ENCODE measurements at regions not wholly inside any gene's neighbourhood (a gene's known extent, or its start where the extent isn't known, plus 50 kb on each side); places are given as distances from the start of the nearest gene placed in this dataset.

GRCh38 chr5:93331241-93331640, 249.8 kb downstream of the NR2F1-AS1 start:
- Histone ChIP-seq H3K27me3 (ENCODE audit: insufficient read depth, low read length) (no peaks in the 10 kb centered on the region), H3K36me3 (ENCODE audit: insufficient read depth, low read length) (no peaks in the 10 kb centered on the region), H3K9me3 (ENCODE audit: low read depth, low read length) (no peaks in the 10 kb centered on the region), H3K27ac (ENCODE audit: low read depth, low read length) (no peak overlapping the region), H4K20me1 (ENCODE audit: insufficient read depth, low read length) (no peaks in the 10 kb centered on the region), H3K79me2 (ENCODE audit: insufficient read depth, low read length) (no peaks in the 10 kb centered on the region), H3K4me3 (ENCODE audit: insufficient read depth, low read length) (no peak overlapping the region), H2AFZ (ENCODE audit: low read length) (no peak overlapping the region), H3K4me1 (ENCODE audit: insufficient read depth, low read length) (peaks cover under 1% of the 10 kb centered on the region), H3K4me2 (ENCODE audit: insufficient read depth, low read length) (no peak overlapping the region)
- no peak for DNase-seq (ENCODE audit: insufficient read length, low spot score, missing footprints)
- TF ChIP-seq, protein P1, sequence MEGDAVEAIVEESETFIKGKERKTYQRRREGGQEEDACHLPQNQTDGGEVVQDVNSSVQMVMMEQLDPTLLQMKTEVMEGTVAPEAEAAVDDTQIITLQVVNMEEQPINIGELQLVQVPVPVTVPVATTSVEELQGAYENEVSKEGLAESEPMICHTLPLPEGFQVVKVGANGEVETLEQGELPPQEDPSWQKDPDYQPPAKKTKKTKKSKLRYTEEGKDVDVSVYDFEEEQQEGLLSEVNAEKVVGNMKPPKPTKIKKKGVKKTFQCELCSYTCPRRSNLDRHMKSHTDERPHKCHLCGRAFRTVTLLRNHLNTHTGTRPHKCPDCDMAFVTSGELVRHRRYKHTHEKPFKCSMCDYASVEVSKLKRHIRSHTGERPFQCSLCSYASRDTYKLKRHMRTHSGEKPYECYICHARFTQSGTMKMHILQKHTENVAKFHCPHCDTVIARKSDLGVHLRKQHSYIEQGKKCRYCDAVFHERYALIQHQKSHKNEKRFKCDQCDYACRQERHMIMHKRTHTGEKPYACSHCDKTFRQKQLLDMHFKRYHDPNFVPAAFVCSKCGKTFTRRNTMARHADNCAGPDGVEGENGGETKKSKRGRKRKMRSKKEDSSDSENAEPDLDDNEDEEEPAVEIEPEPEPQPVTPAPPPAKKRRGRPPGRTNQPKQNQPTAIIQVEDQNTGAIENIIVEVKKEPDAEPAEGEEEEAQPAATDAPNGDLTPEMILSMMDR (IDR thresholded peaks at IDR 0.05; ENCODE audit: extremely low read depth, low read depth, low read length) = no peak

DNA sequence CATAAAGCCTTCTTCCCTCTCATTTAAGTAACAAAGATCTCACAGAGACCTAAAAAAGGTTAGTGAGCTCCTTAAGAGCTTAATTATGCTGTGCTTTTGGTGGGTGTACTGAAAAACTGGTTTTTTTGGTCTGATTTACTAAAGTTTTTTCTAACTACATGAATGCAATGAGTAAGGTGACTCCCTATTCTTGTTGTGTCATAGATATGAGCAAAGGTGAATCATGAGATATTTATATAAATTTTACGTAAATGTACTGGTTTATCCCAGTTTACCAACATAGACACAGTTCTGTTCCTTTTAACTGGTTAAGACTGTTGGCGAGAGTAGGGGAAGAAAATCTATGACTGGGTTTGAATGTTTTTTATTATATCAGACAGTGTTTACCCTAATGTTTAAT, 250.5 kb downstream of the NR2F1-AS1 start:
- no peak for DNase-seq (ENCODE audit: insufficient read length, low spot score, missing footprints)

GRCh38 chr5:93329756-93330155, 251.3 kb downstream of the NR2F1-AS1 start:
- TF ChIP-seq, protein P1 (IDR thresholded peaks at IDR 0.05; ENCODE audit: extremely low read depth, low read depth, low read length) = no peak
- Histone ChIP-seq H3K27me3 (ENCODE audit: insufficient read depth, low read length) (no peaks in the 10 kb centered on the region), H3K36me3 (ENCODE audit: insufficient read depth, low read length) (no peaks in the 10 kb centered on the region), H3K4me3 (ENCODE audit: insufficient read depth, low read length) (no peak overlapping the region), H3K9me3 (ENCODE audit: low read depth, low read length) (no peaks in the 10 kb centered on the region), H2AFZ (ENCODE audit: low read length) (no peak overlapping the region), H3K4me1 (ENCODE audit: insufficient read depth, low read length) (no peaks in the 10 kb centered on the region), H3K27ac (ENCODE audit: low read depth, low read length) (no peak overlapping the region), H3K4me2 (ENCODE audit: insufficient read depth, low read length) (no peak overlapping the region), H4K20me1 (ENCODE audit: insufficient read depth, low read length) (no peaks in the 10 kb centered on the region), H3K79me2 (ENCODE audit: insufficient read depth, low read length) (no peaks in the 10 kb centered on the region)
- no peak for DNase-seq (ENCODE audit: insufficient read length, low spot score, missing footprints)

More for the DNA sequence above, 250.5 kb downstream of the NR2F1-AS1 start:
- no peak overlapping the region for H3K4me2 ChIP-seq (ENCODE audit: insufficient read depth, low read length)
- H3K27ac ChIP-seq (ENCODE audit: low read depth, low read length) = no peak overlapping the region
- no peaks in the 10 kb centered on the region for H3K79me2 ChIP-seq (ENCODE audit: insufficient read depth, low read length)
- H3K4me3 ChIP-seq (ENCODE audit: insufficient read depth, low read length) = no peak overlapping the region
- no peaks in the 10 kb centered on the region for H3K27me3 ChIP-seq (ENCODE audit: insufficient read depth, low read length)
- peak overlapping the region; percentile 40 for H2AFZ ChIP-seq (ENCODE audit: low read length)
- H3K9me3 ChIP-seq (ENCODE audit: low read depth, low read length) = no peaks in the 10 kb centered on the region
- no peaks in the 10 kb centered on the region for H3K36me3 ChIP-seq (ENCODE audit: insufficient read depth, low read length)
- H4K20me1 ChIP-seq (ENCODE audit: insufficient read depth, low read length) = no peaks in the 10 kb centered on the region
- TF ChIP-seq, protein P1 (IDR thresholded peaks at IDR 0.05; ENCODE audit: extremely low read depth, low read depth, low read length) = no peak
- H3K4me1 ChIP-seq (ENCODE audit: insufficient read depth, low read length) = no peaks in the 10 kb centered on the region

DNA sequence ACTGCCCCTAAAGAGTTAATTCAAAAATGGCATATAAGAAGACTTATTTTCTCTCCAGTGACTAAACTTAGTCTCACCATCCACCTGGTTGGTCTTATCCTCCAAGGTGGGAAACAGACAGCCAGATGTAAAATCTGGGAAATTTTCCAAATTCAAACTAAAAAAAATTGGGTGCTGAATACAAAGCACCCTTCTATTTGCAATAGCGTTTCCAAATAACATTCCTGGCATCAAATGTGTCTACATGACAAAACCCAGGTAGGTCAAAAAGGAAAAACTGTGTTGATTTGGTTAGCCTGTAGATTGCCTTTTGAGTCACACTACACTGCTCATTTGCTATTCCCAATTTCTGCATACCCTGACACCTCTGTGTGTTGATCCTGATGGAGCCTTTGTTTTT, 252.2 kb downstream of the NR2F1-AS1 start:
- Histone ChIP-seq H2AFZ (ENCODE audit: low read length) (no peak overlapping the region), H3K4me3 (ENCODE audit: insufficient read depth, low read length) (no peak overlapping the region), H3K4me1 (ENCODE audit: insufficient read depth, low read length) (no peaks in the 10 kb centered on the region), H3K27me3 (ENCODE audit: insufficient read depth, low read length) (no peaks in the 10 kb centered on the region), H3K79me2 (ENCODE audit: insufficient read depth, low read length) (no peaks in the 10 kb centered on the region), H3K36me3 (ENCODE audit: insufficient read depth, low read length) (no peaks in the 10 kb centered on the region), H3K27ac (ENCODE audit: low read depth, low read length) (no peak overlapping the region), H3K9me3 (ENCODE audit: low read depth, low read length) (no peaks in the 10 kb centered on the region), H4K20me1 (ENCODE audit: insufficient read depth, low read length) (no peaks in the 10 kb centered on the region), H3K4me2 (ENCODE audit: insufficient read depth, low read length) (no peak overlapping the region)
- DNase-seq (ENCODE audit: insufficient read length, low spot score, missing footprints) = no peak
- TF ChIP-seq, protein P1 (IDR thresholded peaks at IDR 0.05; ENCODE audit: extremely low read depth, low read depth, low read length) = no peak
